Activated naive CD4-positive, alpha-beta T cell treated with anti-CD3 and anti-CD28 coated beads, Interleukin-2, amount 10 ng/mL, durations not matched to agents 7 days and 5 days (primary cell): ENCODE measurements at regions not wholly inside any gene's neighbourhood (a gene's known extent, or its start where the extent isn't known, plus 50 kb on each side); places are given as distances from the start of the nearest gene placed in this dataset.

ENCODE experiments used
- CTCF ChIA-PET: fragments of 350-600 bp; sonication (Branson Sonifier 250); formaldehyde crosslinking; loops from one replicate; lab custom pipeline; 2021; ENCODE audit warnings: antibody characterized with exemption; lab: Charles Lee
- DNase-seq: peaks from one replicate; pipeline ENCODE4 v3.0.0-alpha.2; 2020
- H3K27ac Mint-ChIP-seq: one replicate; pipeline ENCODE4 v1.8.0; 2021; ENCODE audit warnings: mild to moderate bottlenecking, moderate library complexity, mixed read lengths
- H3K27me3 Mint-ChIP-seq: one replicate; pipeline ENCODE4 v1.8.0; 2021; ENCODE audit warnings: mild to moderate bottlenecking, mixed read lengths
- H3K36me3 Mint-ChIP-seq: one replicate; pipeline ENCODE4 v1.8.0; 2021; ENCODE audit warnings: mixed read lengths
- H3K4me1 Mint-ChIP-seq: one replicate; pipeline ENCODE4 v1.8.0; 2021; ENCODE audit warnings: mixed read lengths
- H3K4me3 Mint-ChIP-seq: one replicate; pipeline ENCODE4 v1.8.0; 2021; ENCODE audit warnings: mild to moderate bottlenecking, moderate library complexity, mixed read lengths
- H3K9me3 Mint-ChIP-seq: one replicate; pipeline ENCODE4 v1.8.0; 2021; ENCODE audit warnings: mixed read lengths

GRCh38 chr6:2558098-2558680 lies 192.5 kb downstream of the MYLK4 start:
- Mint-ChIP-seq H3K36me3 (no peaks in the 10 kb centered on the region), H3K4me1 (no peaks in the 10 kb centered on the region), H3K4me3 (no peak overlapping the region), H3K27ac (no peak overlapping the region), H3K27me3 (peaks cover 70% of the 10 kb centered on the region), H3K9me3 (no peaks in the 10 kb centered on the region)
- CTCF ChIA-PET = interaction anchor here (0.7 kb wide), 1 partner anchor 27 kb away, joined by 3 read pairs; no protein-coding TSS in a partner anchor
- no peak for DNase-seq

- Mint-ChIP-seq H3K9me3 (no peaks in the 10 kb centered on the region), H3K27me3 (peaks cover 78% of the 10 kb centered on the region), H3K36me3 (no peaks in the 10 kb centered on the region), H3K4me1 (no peaks in the 10 kb centered on the region), H3K4me3 (no peak overlapping the region), H3K27ac (no peak overlapping the region)
- CTCF ChIA-PET = no interaction called here
- DNase-seq = no peak
Measured at GRCh38 chr6:2557181-2557720, 193.5 kb downstream of the MYLK4 start.

GRCh38 chr6:2556761-2557160 lies 194.0 kb downstream of the MYLK4 start:
- H3K9me3 Mint-ChIP-seq = no peaks in the 10 kb centered on the region
- H3K36me3 Mint-ChIP-seq = no peaks in the 10 kb centered on the region
- no peak overlapping the region for H3K4me3 Mint-ChIP-seq
- H3K27ac Mint-ChIP-seq = no peak overlapping the region
- peaks cover 77% of the 10 kb centered on the region for H3K27me3 Mint-ChIP-seq
- CTCF ChIA-PET = no interaction called here
- DNase-seq = no peak
- H3K4me1 Mint-ChIP-seq = no peaks in the 10 kb centered on the region

- DNase-seq = no peak
- Mint-ChIP-seq H3K4me3 (no peak overlapping the region), H3K27ac (no peak overlapping the region), H3K27me3 (peaks cover 78% of the 10 kb centered on the region), H3K9me3 (no peaks in the 10 kb centered on the region), H3K4me1 (no peaks in the 10 kb centered on the region), H3K36me3 (no peaks in the 10 kb centered on the region)
- CTCF ChIA-PET = no interaction called here
Measured at GRCh38 chr6:2554651-2555260, 196.0 kb downstream of the MYLK4 start.

- no peak overlapping the region for H3K4me3 Mint-ChIP-seq
- H3K36me3 Mint-ChIP-seq = no peaks in the 10 kb centered on the region
- H3K27me3 Mint-ChIP-seq = peaks cover 77% of the 10 kb centered on the region
Measured at GRCh38 chr6:2552526-2553154, 198.1 kb downstream of the MYLK4 start.

GRCh38 chr6:2551705-2552104 lies 199.0 kb downstream of the MYLK4 start:
- Mint-ChIP-seq H3K27me3 (peaks cover 78% of the 10 kb centered on the region), H3K4me3 (no peak overlapping the region), H3K36me3 (no peaks in the 10 kb centered on the region), H3K9me3 (peaks cover 3% of the 10 kb centered on the region), H3K4me1 (no peaks in the 10 kb centered on the region), H3K27ac (no peak overlapping the region)
- no peak for DNase-seq
- CTCF ChIA-PET = no interaction called here

More at GRCh38 chr6:2552526-2553154, 198.1 kb downstream of the MYLK4 start:
- no peaks in the 10 kb centered on the region for H3K4me1 Mint-ChIP-seq
- CTCF ChIA-PET = no interaction called here
- no peak for DNase-seq
- no peak overlapping the region for H3K27ac Mint-ChIP-seq
- peaks cover 3% of the 10 kb centered on the region for H3K9me3 Mint-ChIP-seq

- CTCF ChIA-PET = no interaction called here
- no peaks in the 10 kb centered on the region for H3K4me1 Mint-ChIP-seq
- H3K9me3 Mint-ChIP-seq = peaks cover 3% of the 10 kb centered on the region
- H3K27ac Mint-ChIP-seq = no peak overlapping the region
- no peak overlapping the region for H3K4me3 Mint-ChIP-seq
- H3K36me3 Mint-ChIP-seq = no peaks in the 10 kb centered on the region
- H3K27me3 Mint-ChIP-seq = peaks cover 78% of the 10 kb centered on the region
- no peak for DNase-seq
Measured at GRCh38 chr6:2550247-2550646, 200.5 kb downstream of the MYLK4 start.

- no peaks in the 10 kb centered on the region for H3K4me1 Mint-ChIP-seq
- no peak for DNase-seq
- H3K36me3 Mint-ChIP-seq = no peaks in the 10 kb centered on the region
- peaks cover 76% of the 10 kb centered on the region for H3K27me3 Mint-ChIP-seq
- no peak overlapping the region for H3K27ac Mint-ChIP-seq
- H3K9me3 Mint-ChIP-seq = peaks cover 3% of the 10 kb centered on the region
- CTCF ChIA-PET = no interaction called here
- no peak overlapping the region for H3K4me3 Mint-ChIP-seq
Measured at GRCh38 chr6:2549834-2550233, 200.9 kb downstream of the MYLK4 start.

- Mint-ChIP-seq H3K4me1 (peaks cover 16% of the 10 kb centered on the region), H3K4me3 (no peak overlapping the region), H3K9me3 (peaks cover 13% of the 10 kb centered on the region), H3K27me3 (peaks cover 84% of the 10 kb centered on the region), H3K36me3 (peaks cover 3% of the 10 kb centered on the region), H3K27ac (no peak overlapping the region)
- CTCF ChIA-PET = interaction anchor here (0.9 to 1.2 kb wide), 2 partner anchors 87 to 193 kb away, joined by 3 read pairs; no protein-coding TSS in a partner anchor
- no peak for DNase-seq
Measured at GRCh38 chr6:2547355-2547754, 203.4 kb downstream of the MYLK4 start.

- Mint-ChIP-seq H3K9me3 (peaks cover 13% of the 10 kb centered on the region), H3K4me1 (peaks cover 21% of the 10 kb centered on the region), H3K27me3 (peaks cover 86% of the 10 kb centered on the region), H3K36me3 (peaks cover 7% of the 10 kb centered on the region), H3K4me3 (no peak overlapping the region), H3K27ac (no peak overlapping the region)
- CTCF ChIA-PET = interaction anchor here (0.9 kb wide), 1 partner anchor 193 kb away, joined by 3 read pairs; no protein-coding TSS in a partner anchor
- no peak for DNase-seq
Measured at GRCh38 chr6:2546901-2547300, 203.8 kb downstream of the MYLK4 start.

- Mint-ChIP-seq H3K36me3 (peaks cover 7% of the 10 kb centered on the region), H3K4me3 (no peak overlapping the region), H3K27me3 (peaks cover 86% of the 10 kb centered on the region), H3K27ac (no peak overlapping the region), H3K4me1 (peaks cover 24% of the 10 kb centered on the region), H3K9me3 (peaks cover 13% of the 10 kb centered on the region)
- DNase-seq = no peak
- CTCF ChIA-PET = no interaction called here
Measured at GRCh38 chr6:2545383-2546038, 205.2 kb downstream of the MYLK4 start.

- Mint-ChIP-seq H3K36me3 (peaks cover 7% of the 10 kb centered on the region), H3K9me3 (peaks cover 10% of the 10 kb centered on the region), H3K4me1 (peaks cover 24% of the 10 kb centered on the region), H3K27me3 (peaks cover 83% of the 10 kb centered on the region), H3K27ac (no peak overlapping the region), H3K4me3 (peak overlapping the region; percentile 4)
- no peak for DNase-seq
- CTCF ChIA-PET = interaction anchor here (0.6 to 1.1 kb wide), 3 partner anchors 19 to 92 kb away, joined by 3 to 4 read pairs (median 3); no protein-coding TSS in a partner anchor
Measured at GRCh38 chr6:2543321-2543720, 207.4 kb downstream of the MYLK4 start.

- Mint-ChIP-seq H3K36me3 (peaks cover 7% of the 10 kb centered on the region), H3K27ac (peak overlapping the region; percentile 4), H3K4me3 (peak overlapping the region; percentile 13), H3K4me1 (peaks cover 24% of the 10 kb centered on the region), H3K9me3 (peaks cover 10% of the 10 kb centered on the region), H3K27me3 (peaks cover 83% of the 10 kb centered on the region)
- DNase-seq = peak; percentile 68
- CTCF ChIA-PET = interaction anchor here (0.6 to 1.1 kb wide), 3 partner anchors 19 to 92 kb away, joined by 3 to 4 read pairs (median 3); no protein-coding TSS in a partner anchor
Measured at GRCh38 chr6:2542858-2543218, 207.9 kb downstream of the MYLK4 start.
